Endothelial cell of umbilical vein (primary cell): ENCODE measurements at regions not wholly inside any gene's neighbourhood (a gene's known extent, or its start where the extent isn't known, plus 50 kb on each side); places are given as distances from the start of the nearest gene placed in this dataset.

Source experiments
- BruUV-seq: library from RNA; stranded (reverse); fragments of 400-500 nt; replicated peaks from 2 replicates; lab custom pipeline; 2021; lab: Mats Ljungman, UMichigan
- CTCF ChIA-PET: fragments of 300-600, 350-600 bp; sonication (Branson Sonifier 250); formaldehyde crosslinking; loops from one replicate; lab custom pipeline; 2021; ENCODE audit warnings: antibody characterized with exemption, inconsistent platforms; lab: Charles Lee
- POLR2A ChIA-PET: fragments of 300-600, 350-600 bp; sonication (Branson Sonifier 250); formaldehyde crosslinking; loops from one replicate; lab custom pipeline; 2021; ENCODE audit warnings: antibody characterized with exemption, inconsistent platforms; lab: Charles Lee
- DNase-seq: peaks from one replicate; pipeline ENCODE4 v3.0.0-alpha.2; 2011; ENCODE audit warnings: low read depth, low spot score
- FAIRE-seq: peaks from 2 replicates; lab custom pipeline; 2011; peaks lifted over from hg19 to GRCh38; lab: Jason Lieb, UNC
- H2AFZ ChIP-seq: 2 replicates; pipeline ENCODE4 v1.6.0; 2012; ENCODE audit warnings: low read depth, low read length, control low read depth, inconsistent platforms
- H3K27ac ChIP-seq: 2 replicates; pipeline ENCODE4 v1.5.1; 2011; ENCODE audit warnings: low read depth, mild to moderate bottlenecking, control low read depth, low read length, moderate library complexity; ENCODE audit not compliant: insufficient read depth
- H3K27me3 ChIP-seq, 2 experiments: 2 replicates each; pipeline versions ENCODE4 v1.6.0 to v1.6.1; 2011; ENCODE audit warnings: low read length in 2 of 2, mixed read lengths in 1 of 2; ENCODE audit not compliant: control insufficient read depth in 2 of 2, insufficient read depth in 2 of 2
- H3K36me3 ChIP-seq, 2 experiments: 2 replicates in 1 of 2; 3 replicates in 1 of 2; pipeline ENCODE4 v1.5.1; 2011; ENCODE audit warnings: low read length in 2 of 2, mild to moderate bottlenecking in 1 of 2, moderate library complexity in 1 of 2; ENCODE audit not compliant: control insufficient read depth in 2 of 2, insufficient read depth in 2 of 2; ENCODE audit errors: extremely low read depth in 1 of 2
- H3K4me1 ChIP-seq: 3 replicates; pipeline ENCODE4 v1.5.1; 2011; ENCODE audit warnings: mild to moderate bottlenecking, low read length; ENCODE audit not compliant: control insufficient read depth, insufficient read depth; ENCODE audit errors: extremely low read depth
- H3K4me2 ChIP-seq: 2 replicates; pipeline ENCODE4 v1.6.1; 2011; ENCODE audit warnings: low read length, control low read depth, mixed read lengths; ENCODE audit not compliant: insufficient read depth
- H3K4me3 ChIP-seq, 3 experiments: fragments of 200-600 bp in 1 of 3; sonication (generic), shearing (Covaris generic) in 1 of 3; replicated peaks in 1 of 3; 2 replicates each; pipeline ENCODE4 v1.5.1; 2011 to 2016; ENCODE audit warnings: control low read depth in 3 of 3, low read length in 3 of 3, mild to moderate bottlenecking in 2 of 3, inconsistent platforms in 1 of 3, low read depth in 1 of 3, moderate library complexity in 1 of 3; ENCODE audit not compliant: insufficient read depth in 1 of 3
- H3K79me2 ChIP-seq: 2 replicates; pipeline ENCODE4 v1.6.0; 2012; ENCODE audit warnings: low read length, inconsistent platforms; ENCODE audit not compliant: control insufficient read depth, insufficient read depth
- H3K9ac ChIP-seq: replicated peaks from 2 replicates; pipeline ENCODE3; 2011; ENCODE audit warnings: low read length, control low read depth; ENCODE audit not compliant: insufficient read depth; ENCODE audit errors: extremely low read depth
- H3K9me1 ChIP-seq: replicated peaks from 3 replicates; pipeline ENCODE4 v1.6.0; 2011; ENCODE audit warnings: mild to moderate bottlenecking, low read length; ENCODE audit not compliant: control insufficient read depth, insufficient read depth; ENCODE audit errors: extremely low read depth
- H3K9me3 ChIP-seq: replicated peaks from 2 replicates; pipeline ENCODE4 v1.5.1; 2012; ENCODE audit warnings: low read length, inconsistent platforms; ENCODE audit not compliant: control insufficient read depth, insufficient read depth
- H4K20me1 ChIP-seq: replicated peaks from 2 replicates; pipeline ENCODE3; 2011; ENCODE audit warnings: mild to moderate bottlenecking, low read length; ENCODE audit not compliant: control insufficient read depth, insufficient read depth; ENCODE audit errors: extremely low read depth
- CTCF ChIP-seq, 2 donors: IDR thresholded peaks; 1 replicate in 1 of 2; 2 replicates in 1 of 2; pipeline ENCODE4 v1.5.1; 2011; ENCODE audit warnings: low read length in 2 of 2, mild to moderate bottlenecking in 2 of 2, moderate library complexity in 2 of 2, control low read depth in 1 of 2, inconsistent platforms in 1 of 2, low read depth in 1 of 2; ENCODE audit not compliant: insufficient read depth in 1 of 2; ENCODE audit errors: extremely low read depth in 1 of 2
- EZH2 ChIP-seq: IDR thresholded peaks from 2 replicates; pipeline ENCODE4 v1.6.1; 2012; ENCODE audit warnings: borderline replicate concordance, low read depth, mild to moderate bottlenecking, moderate library complexity, low read length, inconsistent platforms; ENCODE audit not compliant: severe bottlenecking
- FOS ChIP-seq: IDR thresholded peaks from 2 replicates; pipeline ENCODE4 v1.6.1; 2011; ENCODE audit warnings: mild to moderate bottlenecking, low read length, moderate library complexity, borderline replicate concordance; ENCODE audit not compliant: insufficient read depth
- GATA2 ChIP-seq: IDR thresholded peaks from 2 replicates; pipeline ENCODE4 v1.7.0; 2011; ENCODE audit warnings: low read depth, mild to moderate bottlenecking, moderate library complexity, mixed read lengths, low read length; ENCODE audit not compliant: insufficient read length, insufficient read depth
- JUN ChIP-seq: IDR thresholded peaks from 2 replicates; pipeline ENCODE4 v1.6.1; 2011; ENCODE audit warnings: borderline replicate concordance, low read depth; ENCODE audit not compliant: insufficient read length, insufficient read depth
- MAX ChIP-seq: IDR thresholded peaks from 2 replicates; pipeline ENCODE4 v1.6.1; 2011; ENCODE audit not compliant: insufficient read depth, insufficient read length
- MYC ChIP-seq: IDR thresholded peaks from one replicate; pipeline ENCODE4 v1.6.1; 2011; ENCODE audit warnings: mild to moderate bottlenecking, low read depth, low read length
- POLR2A ChIP-seq: IDR thresholded peaks from 2 replicates; pipeline ENCODE4 v1.6.1; 2012; ENCODE audit warnings: low read depth, mild to moderate bottlenecking, control low read depth, low read length
- POLR2AphosphoS5 ChIP-seq: IDR thresholded peaks from 2 replicates; pipeline ENCODE4 v1.6.1; 2012; ENCODE audit warnings: low read depth, mild to moderate bottlenecking, control low read depth, low read length, moderate library complexity; ENCODE audit not compliant: insufficient read depth
- dilution Hi-C: fragments of 300-500 bp; cut with MboI; formaldehyde crosslinking; loops from one replicate; pipeline ENCODE4 v1.15.0; 2019; ENCODE audit warnings: low sequenced_read_pairs; ENCODE audit not compliant: extremely low pct_ligation_motif_present
- intact Hi-C: fragments of 100-400 bp; cut with micrococcal nuclease; formaldehyde crosslinking; loops from one replicate; pipeline ENCODE4 v1.10.0; 2022

- dilution Hi-C loops: no loop called here
Measured at GRCh38 chr6:21444711-21445260, 148.8 kb upstream of the SOX4 start.

More at GRCh38 chr6:21444711-21445260, 148.8 kb upstream of the SOX4 start:
- Histone ChIP-seq H3K27me3 (peaks cover 0 to 1% of the 10 kb centered on the region in 2 experiments), H3K4me2 (no peak overlapping the region), H3K9ac (no peak overlapping the region), H3K4me3 (no peak overlapping the region), H3K36me3 (no peaks in the 10 kb centered on the region), H3K9me3 (no peaks in the 10 kb centered on the region), H2AFZ (no peak overlapping the region), H4K20me1 (no peaks in the 10 kb centered on the region), H3K79me2 (no peaks in the 10 kb centered on the region), H3K4me1 (no peaks in the 10 kb centered on the region), H3K9me1 (no peaks in the 10 kb centered on the region), H3K27ac (no peak overlapping the region)
- intact Hi-C loops: no loop called here
- FAIRE-seq (no peak), DNase-seq (no peak)
- BruUV-seq: no TSS peak
- ChIA-PET CTCF (no interaction called here), POLR2A (no interaction called here)
- TF ChIP-seq GATA2: no peak
- TF ChIP-seq POLR2A: no peak
- TF ChIP-seq MYC: no peak
- no peak for TF ChIP-seq EZH2
- TF ChIP-seq JUN: no peak
- TF ChIP-seq FOS: no peak
- TF ChIP-seq CTCF (IDR thresholded peaks at IDR 0.05; ENCODE audit: extremely low read depth in 1 of 2, insufficient read depth in 1 of 2, low read depth in 1 of 2, low read length in 2 of 2): no peak
- no peak for TF ChIP-seq MAX
- TF ChIP-seq POLR2AphosphoS5: no peak
